OCI-M1 (cell line): ENCODE measurements at regions not wholly inside any gene's neighbourhood (a gene's known extent, or its start where the extent isn't known, plus 50 kb on each side); places are given as distances from the start of the nearest gene placed in this dataset.
A peak's percentile ranks its signal among the peaks of the same experiment; 100 is the strongest.

Experiments
- DNase-seq: peaks from one replicate; lab custom pipeline; 2025; lab: John Stamatoyannopoulos, UW

DNA sequence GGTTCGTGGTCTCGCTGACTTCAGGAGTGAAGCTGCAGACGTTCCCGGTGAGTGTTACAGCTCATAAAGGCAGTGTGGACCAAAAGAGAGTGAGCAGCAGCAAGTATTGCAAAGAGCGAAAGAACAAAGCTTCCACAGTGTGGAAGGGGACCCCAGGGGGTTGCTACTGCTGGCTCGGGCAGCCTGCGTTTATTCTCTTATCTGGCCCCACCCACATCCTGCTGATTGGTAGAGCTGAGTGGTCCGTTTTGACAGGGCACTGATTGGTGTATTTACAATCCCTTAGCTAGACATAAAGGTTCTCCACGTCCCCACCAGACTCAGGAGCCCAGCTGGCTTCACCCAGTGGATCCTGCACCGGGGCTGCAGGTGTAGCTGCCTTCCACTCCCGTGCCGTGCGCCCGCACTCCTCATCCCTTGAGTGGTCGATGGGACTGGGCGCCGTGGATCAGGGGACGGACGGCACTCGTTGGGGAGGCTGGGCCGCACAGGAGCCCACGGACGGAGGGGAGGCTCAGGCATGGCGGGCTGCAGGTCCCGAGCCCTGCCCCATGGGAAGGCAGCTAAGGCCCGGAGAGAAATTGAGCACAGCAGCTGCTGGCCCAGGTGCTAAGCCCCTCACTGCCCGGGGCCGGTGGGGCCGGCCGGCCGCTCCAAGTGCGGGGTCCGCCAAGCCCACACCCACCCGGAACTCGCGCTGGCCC, 2661.6 kb upstream of the PCDH20 start:
- peak; percentile 74 for DNase-seq

DNA sequence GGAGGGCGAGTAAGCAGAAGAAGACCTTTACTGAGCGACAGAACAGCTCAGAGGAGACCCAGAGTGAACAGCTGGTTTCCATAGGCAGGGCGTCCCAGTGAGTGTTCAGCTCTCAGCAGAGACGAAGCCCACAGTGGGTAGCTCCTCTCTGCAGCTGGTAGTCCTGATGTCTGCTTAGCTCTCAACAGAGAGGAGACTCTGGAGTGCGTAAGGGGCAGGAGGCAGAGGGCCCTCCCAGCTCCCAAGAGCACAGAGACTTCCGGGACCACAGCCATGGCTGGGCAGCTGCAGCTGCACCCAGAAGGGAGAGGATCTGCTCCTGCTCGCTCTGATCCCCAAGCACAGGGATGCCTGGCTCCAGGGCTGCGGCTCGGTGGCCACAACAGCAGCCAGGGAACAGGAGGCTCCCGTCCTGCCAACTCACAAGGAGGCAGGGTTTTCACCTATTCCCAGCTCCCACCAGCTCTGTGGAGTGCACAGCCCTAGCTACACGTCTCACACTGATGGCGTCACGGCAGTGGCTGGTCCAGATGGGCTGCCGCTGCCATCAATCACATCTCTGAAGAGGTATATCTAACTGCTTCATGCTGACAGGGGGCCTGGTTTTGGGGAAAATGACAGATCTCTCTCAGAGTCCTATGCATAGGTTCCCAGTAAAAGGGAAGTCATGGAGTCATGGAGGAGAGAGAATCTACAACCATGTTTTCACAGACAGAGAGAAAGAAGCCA, 2660.1 kb upstream of the PCDH20 start:
- peak; percentile 95 for DNase-seq

DNA sequence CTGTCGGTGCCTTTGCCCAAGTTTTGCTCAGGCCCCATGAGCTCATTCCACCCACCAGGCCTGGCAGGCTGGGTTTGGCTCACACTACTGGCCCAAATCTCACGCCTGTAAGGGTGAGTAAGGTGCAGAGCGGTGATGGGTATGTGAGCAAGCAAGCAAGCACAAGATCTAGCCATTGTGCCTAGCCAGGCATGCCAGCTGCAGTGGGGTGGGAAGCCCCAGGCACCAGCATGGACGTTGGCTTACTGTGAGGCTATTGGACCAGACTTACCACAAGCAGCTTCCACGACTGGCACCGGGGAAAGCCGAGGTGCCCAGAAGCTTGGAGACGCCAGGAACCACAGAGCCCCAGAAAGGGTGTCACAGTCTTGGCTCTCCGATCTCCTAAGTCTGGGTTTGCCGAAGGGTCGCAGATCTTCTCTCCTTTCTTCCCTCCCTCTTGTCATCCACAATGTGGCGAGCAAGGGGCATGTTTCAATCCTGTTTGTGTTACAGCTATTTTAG, 2659.4 kb upstream of the PCDH20 start:
- DNase-seq, result peak; percentile 61

DNA sequence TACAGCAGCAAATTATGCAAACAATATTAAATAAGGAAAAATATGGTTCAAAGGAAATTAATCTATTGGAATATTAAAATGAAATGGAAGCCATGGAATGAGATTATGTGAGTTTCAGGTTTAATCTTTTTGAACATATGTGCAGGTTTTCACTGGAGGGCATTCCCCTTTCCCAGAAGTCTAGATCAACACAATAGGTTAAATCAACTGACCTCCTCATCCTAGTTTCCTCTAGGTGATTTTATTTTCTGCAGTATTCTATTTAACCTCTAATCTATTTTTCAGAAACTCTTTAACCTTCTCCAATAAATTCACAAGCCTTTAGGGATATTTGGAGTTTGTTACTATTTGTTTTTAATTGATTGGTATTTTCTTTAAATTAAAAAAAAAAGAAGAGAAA, 2657.6 kb upstream of the PCDH20 start:
- DNase-seq, result peak; percentile 21

DNA sequence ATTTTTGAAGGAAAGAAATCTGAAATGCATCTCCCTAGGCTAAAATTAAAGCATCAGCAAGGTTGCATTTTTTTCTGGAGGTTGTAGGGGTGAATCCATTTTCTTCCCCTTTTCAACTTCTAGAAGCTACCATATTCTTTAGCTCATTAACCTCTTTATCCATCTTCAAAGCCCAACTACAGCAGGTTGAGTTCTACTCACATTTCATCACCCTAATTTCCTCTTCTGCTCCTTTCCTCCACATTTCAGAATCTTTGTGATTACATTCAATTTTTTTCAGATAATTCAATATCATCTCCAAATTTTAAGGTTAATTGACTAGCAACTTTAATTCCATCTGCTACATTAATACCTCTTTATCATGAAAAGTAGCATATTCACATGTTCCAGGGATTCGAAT, 2655.7 kb upstream of the PCDH20 start:
- peak; percentile 43 for DNase-seq

DNA sequence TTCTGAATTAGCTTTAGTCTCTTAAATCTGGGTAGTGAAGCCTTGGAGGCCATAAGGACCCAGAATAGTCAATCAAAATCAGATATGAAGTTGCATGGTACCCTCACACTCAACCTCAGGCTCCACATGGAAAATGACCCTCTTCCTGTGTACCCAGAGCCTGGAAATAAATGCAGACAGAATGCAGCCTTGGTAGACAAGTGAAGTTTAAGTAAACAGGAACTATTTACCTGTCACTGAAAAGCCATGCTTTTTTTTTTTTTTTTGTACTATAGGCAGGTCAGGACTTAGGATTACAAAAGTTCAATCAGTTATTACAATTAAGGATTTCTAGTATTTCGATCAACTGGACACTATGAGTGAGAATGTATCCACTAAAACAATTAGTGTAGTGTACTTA, 2654.2 kb upstream of the PCDH20 start:
- no peak for DNase-seq

DNA sequence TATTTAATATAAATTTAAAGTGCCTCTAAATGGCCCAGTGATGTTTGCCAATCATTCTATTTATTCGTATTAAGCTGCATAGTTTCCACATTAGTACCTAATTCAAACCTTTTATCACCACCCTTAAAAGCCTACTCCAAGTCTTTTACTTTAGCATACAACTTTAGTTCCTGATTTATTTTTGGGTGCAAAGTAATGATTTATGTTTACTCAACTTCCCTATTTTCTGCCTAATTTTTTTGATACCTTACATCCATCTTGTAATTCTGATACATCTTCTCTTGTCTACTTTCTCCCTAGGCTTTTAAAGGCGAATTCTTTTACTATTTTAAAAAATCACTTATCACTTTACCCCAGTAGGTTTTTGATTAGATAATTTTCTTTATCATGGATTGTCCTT, 2651.1 kb upstream of the PCDH20 start:
- peak; percentile 45 for DNase-seq

DNA sequence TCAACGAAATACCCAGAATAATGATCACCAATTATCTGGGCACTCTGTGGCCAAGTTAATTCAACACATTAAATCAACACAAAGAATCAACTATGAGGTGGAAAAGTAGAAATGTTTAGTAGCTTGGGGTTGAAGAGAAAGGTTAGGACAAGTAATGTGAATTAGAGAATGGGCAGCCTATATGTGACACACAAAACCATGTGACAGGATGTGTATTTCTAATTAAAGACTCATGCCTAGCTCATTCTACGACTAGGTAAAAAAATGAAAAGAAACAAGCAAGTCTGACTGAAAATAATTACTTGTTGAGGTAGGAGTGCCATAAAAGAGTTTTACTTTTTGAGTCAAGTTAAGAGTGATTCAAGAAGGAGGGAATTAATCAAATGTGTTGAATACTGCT, 2646.0 kb upstream of the PCDH20 start:
- DNase-seq, result no peak

DNA sequence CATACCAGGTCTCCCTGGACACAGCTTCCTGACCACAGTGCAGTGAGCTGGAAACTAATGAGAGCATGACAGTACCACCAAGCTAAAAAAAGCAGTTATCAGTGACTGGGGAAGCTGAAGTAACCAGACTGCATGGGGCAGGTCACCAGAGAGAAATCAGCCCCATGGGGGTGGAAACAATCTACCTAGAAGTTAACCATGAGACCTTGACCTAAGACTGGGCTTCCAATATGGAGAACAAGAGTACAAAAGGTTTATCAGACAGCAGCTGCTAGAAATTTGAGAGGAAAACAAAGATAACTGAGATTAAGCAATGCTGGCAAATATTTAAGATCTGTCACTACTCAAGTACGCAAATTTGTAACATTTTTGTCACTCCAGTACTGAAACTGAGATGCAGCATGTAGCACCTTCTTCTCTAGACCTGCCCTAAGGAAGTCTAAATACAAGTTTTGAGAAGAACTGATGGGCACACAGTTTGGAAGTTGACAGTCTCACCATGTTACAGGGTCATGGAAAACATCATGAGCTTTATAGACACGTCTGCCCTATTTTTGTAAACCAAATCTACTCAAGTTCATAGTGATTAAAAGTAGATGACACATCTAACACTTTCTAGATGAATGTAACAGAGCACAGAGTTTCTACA, 2641.8 kb upstream of the PCDH20 start:
- DNase-seq, result peak; percentile 54

DNA sequence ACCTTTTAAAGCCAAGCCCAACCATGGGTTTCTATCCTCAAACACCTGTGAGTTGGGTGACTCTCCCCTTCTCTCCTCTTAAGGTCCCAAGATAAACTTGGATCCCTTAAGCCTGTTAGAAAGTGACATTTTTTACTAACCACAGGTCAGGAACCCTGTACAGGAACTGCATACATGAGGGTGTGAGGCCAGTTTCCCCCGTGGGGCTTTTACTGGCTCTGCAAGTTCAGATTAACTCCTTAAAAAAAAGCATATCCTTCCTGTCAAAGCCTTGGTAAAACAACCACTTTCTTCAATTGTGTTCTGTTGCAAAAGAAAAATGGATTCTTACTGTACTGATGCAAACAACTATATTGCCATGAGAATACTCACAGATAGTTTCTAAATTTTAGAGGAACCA, 2638.7 kb upstream of the PCDH20 start:
- peak; percentile 14 for DNase-seq

DNA sequence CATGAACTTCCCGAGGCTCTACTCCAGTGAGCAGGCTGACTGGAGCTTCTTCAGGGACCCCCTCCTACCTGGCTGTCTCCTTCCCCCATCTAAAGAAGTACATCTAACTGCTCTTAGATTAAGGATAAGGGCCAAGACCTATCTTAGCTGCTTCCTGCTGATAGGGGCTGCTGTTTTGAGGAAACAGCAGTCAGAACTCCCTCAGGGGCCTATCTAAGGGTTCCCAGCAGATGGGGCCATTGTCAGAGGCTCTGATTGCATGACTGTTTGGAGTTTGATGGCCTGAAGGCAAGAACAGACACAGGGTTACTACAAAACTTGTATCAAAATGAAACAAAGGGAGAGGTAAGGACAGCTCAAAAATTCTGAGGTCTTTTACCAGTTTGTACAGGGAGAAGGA, 2636.9 kb upstream of the PCDH20 start:
- peak; percentile 73 for DNase-seq

DNA sequence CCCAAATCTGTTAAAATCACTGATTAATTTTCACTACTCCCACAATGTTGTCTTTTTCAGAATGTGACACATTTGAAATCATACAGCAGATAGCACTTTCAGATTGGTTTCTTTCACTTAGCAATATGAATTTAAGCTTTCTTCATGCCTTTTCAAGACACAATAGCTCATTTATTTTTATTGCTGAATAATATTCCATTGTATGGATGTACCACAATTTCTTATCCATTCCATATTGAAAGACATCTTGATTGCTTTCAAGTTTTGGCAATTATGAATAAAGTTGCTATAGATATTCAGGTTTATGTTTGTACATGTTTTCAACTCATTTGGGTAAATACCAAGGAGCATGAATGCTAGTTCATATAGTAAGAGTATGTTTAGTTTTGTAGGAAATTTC, 2635.6 kb upstream of the PCDH20 start:
- no peak for DNase-seq

DNA sequence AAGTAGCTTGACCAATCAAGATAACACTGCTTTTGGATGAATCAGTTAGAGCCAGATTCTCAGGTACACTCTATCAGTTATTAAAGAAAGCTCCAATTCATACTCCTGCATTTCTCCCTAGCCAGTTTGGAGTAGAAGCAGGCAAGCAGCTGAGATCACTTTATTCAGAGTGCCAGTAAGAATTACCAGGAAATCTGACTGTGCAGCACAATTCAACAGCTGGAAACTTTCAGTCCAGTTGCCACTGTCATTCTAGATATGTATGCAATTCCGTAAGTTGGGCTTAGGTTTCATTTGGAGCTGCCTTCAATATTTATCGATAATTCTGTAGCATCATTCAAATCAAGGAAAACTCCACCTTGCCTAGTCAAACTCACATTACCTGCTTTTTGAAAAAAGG, 2625.6 kb upstream of the PCDH20 start:
- no peak for DNase-seq

DNA sequence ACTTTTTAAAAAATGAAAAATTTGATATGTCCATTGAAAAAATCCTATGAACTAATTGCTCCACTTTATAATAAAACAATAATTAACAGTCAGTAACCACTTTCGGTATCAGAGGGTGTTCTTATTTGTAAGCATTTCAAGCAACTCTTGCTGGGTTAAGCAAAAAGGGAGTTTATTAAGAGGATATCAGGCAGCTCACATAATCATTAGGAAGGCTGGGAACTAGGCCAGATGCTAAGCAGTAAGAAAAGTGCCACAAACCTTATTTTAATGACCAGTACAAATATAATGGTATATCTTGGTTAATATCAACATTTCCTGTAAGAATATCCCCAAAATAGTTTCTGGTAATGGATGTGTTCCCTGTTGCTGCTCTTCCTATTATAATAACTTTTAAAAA, 2618.3 kb upstream of the PCDH20 start:
- no peak for DNase-seq

DNA sequence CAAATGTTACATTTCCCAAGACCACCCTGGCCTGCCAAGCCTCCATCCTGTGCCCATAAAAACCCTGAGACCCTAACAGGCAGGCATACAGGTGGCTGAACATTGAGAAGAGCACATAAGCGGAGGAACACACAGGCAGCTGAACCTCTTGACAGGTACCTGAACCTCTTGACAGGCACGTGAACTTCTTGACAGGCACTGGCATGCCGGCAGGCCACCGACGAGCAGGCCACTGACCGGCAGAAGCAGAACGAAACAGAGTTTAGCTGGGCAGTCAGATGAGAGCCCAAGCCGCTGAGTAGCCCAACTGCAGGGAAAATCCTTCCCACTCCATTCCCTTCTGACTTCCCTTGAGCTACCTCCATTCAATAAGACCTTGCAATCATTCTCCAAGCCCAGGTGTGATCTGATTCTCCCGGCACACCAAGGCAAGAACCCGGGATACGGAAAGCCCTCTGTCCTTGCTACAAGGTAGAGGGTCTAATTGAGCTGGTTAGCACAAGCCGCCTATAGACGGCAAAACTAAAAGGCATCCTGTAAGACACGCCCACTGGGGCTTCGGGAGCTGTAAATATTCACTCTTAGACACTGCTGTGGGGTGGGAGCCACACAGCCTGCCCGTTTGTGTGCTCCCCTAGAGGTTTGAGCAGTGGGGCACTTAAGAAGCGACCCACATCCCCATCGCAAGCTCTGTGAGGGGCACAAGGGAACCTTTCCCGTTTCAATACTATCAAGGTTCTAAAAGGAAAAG, 2613.9 kb upstream of the PCDH20 start:
- no peak for DNase-seq

DNA sequence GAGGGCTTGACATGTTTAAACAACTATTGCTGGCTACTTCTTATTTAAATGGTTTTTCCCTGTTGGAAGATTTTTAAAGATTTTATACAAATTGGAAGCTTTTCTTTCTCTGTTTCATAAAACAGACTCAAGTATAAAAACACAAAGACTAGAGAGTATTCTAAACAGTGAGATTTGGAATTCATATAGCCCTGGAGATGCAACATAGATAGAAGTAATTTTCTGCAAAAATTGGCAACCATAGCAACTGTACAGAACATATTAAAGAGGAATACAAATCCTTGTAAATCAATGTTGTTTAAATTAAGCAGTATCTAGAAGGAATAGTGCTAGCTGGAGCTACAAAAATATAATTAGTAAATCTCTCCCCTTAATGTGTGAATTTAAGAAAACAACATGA, 2612.9 kb upstream of the PCDH20 start:
- DNase-seq, result no peak

DNA sequence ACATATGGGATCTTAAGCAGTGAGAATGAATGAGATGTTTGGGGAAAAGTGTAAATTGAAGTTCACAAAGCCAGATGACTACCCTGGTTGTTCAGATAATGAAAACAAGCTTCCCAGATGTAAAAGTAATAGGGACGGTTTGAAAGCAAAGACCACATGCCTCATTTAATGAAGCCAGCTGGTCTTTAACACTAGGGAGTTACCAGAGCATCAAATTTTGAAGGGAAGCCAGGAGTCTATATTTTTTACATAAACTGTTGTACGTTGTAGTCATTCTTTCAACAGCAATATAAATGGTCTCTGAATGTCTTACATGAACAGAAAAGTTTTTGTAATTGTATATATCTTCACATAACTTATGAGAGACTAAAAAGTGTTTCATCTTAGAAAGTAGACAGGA, 2604.5 kb upstream of the PCDH20 start:
- DNase-seq, result no peak

DNA sequence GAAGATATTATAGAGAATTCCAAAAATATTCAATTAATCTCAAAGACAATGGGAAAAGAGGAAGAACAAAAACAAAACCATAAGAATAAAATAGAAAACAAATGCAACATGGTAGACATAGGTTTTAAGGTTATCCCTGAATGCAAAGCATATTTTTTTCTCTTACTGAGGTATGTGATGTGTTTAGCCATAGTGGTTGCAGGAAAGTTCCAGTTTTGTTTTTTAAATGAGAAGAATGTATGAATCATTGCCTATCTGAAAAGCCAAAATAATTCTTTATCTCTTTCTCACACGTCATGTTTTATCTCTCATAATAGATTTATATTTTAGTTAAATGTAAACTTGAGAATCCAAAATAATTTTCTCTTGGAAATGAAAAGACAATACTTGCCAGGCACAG, 2591.7 kb upstream of the PCDH20 start:
- DNase-seq, result no peak

DNA sequence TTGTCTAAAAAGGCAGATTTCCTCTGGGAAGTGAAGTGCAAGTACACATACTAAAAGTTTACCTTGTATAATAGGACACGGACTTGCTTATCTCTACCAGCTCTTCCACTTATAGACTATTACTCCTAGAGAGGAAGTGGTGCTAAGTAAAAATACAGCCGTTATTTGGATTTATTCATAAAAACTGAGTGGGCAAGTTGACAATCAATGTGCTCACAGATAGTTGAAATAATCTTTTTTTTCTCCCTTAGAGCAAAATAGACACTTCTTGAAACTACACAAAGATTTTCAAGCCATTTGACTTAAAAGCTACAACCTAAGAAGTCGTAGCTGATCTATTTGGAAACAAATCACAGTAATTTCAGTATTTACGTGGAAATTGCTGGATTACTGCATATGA, 2584.7 kb upstream of the PCDH20 start:
- DNase-seq, result no peak

DNA sequence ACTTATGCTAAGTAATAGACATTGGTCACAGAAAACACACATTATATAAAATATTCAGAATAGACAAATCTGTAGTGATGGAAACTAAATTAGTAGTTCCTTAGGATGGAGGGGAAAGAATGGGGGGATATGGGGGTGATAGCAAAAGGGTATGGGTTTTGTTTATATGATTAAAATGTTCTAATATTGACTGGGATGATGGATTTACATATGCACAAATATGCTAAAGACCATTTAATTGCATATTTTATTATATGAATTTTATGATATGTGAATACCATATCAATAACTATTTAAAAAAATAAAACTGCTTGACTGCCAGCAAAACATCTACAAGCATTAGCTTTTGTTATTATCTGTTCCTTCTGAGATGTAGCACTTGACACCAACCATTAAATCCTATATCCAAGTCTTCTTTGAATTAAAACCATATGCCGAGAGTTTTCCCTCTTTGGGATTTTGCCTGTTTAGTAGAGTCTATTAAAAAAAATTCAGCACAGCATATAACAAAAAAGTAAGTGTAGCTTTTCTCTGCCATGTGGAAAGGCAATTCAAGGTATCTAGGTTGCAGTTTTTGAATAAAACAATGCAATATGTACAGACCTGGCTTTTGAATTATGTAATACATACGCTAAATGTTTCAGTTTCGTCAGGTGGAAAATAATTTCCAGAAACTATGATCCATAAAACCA, 2584.1 kb upstream of the PCDH20 start:
- DNase-seq, result no peak

DNA sequence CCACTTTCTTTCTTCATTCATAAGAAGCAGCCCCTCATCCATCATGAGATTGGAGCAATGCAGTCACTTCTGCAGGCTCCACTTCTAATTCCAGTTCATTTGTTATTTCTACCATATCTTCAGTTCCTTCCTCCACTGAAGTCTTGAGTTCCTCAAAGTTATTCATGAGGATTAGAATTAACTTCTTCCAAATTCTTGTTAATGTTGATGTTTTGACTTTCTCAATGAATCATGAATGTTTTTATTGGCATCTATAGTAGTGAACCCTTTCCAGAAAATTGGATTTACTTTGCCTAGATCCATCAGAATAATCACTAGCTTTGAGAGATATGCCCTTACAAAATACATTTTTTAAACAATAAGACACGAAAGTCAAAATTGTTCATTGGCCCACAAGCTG, 2567.7 kb upstream of the PCDH20 start:
- DNase-seq, result no peak

DNA sequence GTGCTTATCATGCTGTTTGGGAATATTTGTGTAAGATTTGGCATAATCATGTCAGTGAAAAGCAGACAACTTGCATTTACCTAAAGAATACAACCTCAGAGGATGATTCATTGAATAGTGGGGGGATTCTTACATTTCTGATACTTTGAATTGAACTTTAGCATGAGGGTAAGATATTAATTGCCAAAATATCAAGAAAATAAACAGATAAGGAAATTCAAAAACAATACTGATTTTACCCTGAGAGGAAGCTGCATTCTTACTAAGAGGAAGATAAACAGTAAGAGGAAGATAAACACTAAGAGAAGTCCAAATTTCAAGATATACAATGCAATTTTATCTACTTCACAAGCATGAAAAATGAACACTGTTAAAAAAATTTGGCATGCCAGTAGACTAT, 2564.3 kb upstream of the PCDH20 start:
- DNase-seq, result no peak
